HG02623 (cell line): ENCODE measurements at regions not wholly inside any gene's neighbourhood (a gene's known extent, or its start where the extent isn't known, plus 50 kb on each side); places are given as distances from the start of the nearest gene placed in this dataset.
"Not testable (repeated sequence)": the region's sequence is repeated elsewhere in the genome, so short reads cannot be mapped to it uniquely, and the experiment has no call there.

Experiments
- ATAC-seq: cut with Tn5 transposase; IDR thresholded peaks from one replicate; pipeline ENCODE4 v1.9.1; 2021; ENCODE audit warnings: moderate library complexity; ENCODE audit not compliant: unreplicated experiment

GRCh38 chr4:73671348-73671747 is 51.1 kb upstream of the RASSF6 start:
- not testable (repeated sequence) for ATAC-seq

- ATAC-seq = no peak
Measured at GRCh38 chr4:73673286-73673685, 53.0 kb upstream of the RASSF6 start.

GRCh38 chr4:73674451-73674919 is 54.2 kb upstream of the RASSF6 start:
- no peak for ATAC-seq

GRCh38 chr4:73675623-73676022 is 55.4 kb upstream of the RASSF6 start:
- no peak for ATAC-seq

GRCh38 chr4:73676136-73676535 is 55.9 kb upstream of the RASSF6 start:
- no peak for ATAC-seq

- ATAC-seq = peak; percentile 66
Measured at GRCh38 chr4:73676861-73677323, 56.7 kb upstream of the RASSF6 start.

GRCh38 chr4:73679836-73680235 is 59.6 kb upstream of the RASSF6 start:
- ATAC-seq = no peak

GRCh38 chr4:73681776-73682175 is 58.6 kb upstream of the CXCL8 start:
- ATAC-seq = no peak

GRCh38 chr4:73682508-73682907 is 57.9 kb upstream of the CXCL8 start:
- no peak for ATAC-seq

GRCh38 chr4:73683033-73683432 is 57.3 kb upstream of the CXCL8 start:
- no peak for ATAC-seq

- no peak for ATAC-seq
Measured at GRCh38 chr4:73683456-73683855, 56.9 kb upstream of the CXCL8 start.

GRCh38 chr4:73684097-73684496 is 56.3 kb upstream of the CXCL8 start:
- no peak for ATAC-seq

- ATAC-seq = no peak
Measured at GRCh38 chr4:73685052-73685451, 55.3 kb upstream of the CXCL8 start.

GRCh38 chr4:73687421-73687820 is 52.9 kb upstream of the CXCL8 start:
- ATAC-seq = no peak

GRCh38 chr4:73690051-73690738 is 50.2 kb upstream of the CXCL8 start:
- ATAC-seq = no peak
